H9 (cell line): ENCODE measurements at regions not wholly inside any gene's neighbourhood (a gene's known extent, or its start where the extent isn't known, plus 50 kb on each side); places are given as distances from the start of the nearest gene placed in this dataset.

Experiments
- DNase-seq: peaks from one replicate; pipeline ENCODE4 v3.0.0-alpha.2; 2017
- H2AFZ ChIP-seq: one replicate; pipeline ENCODE4 v1.6.1; 2013; ENCODE audit warnings: mild to moderate bottlenecking, low read length, control low read depth, moderate library complexity
- H2AK5ac ChIP-seq: 2 replicates; pipeline ENCODE4 v1.6.1; 2013; ENCODE audit warnings: low read length, control low read depth, mixed read lengths; ENCODE audit not compliant: insufficient read length
- H2BK120ac ChIP-seq: one replicate; pipeline ENCODE4 v1.6.1; 2013; ENCODE audit warnings: low read depth, mild to moderate bottlenecking, low read length, control low read depth, inconsistent platforms; ENCODE audit not compliant: poor library complexity, severe bottlenecking
- H2BK12ac ChIP-seq: 2 replicates; pipeline ENCODE4 v1.6.1; 2013; ENCODE audit warnings: low read length, control low read depth, mixed read lengths, low read depth; ENCODE audit not compliant: insufficient read length
- H2BK15ac ChIP-seq: 2 replicates; pipeline ENCODE4 v1.6.1; 2013; ENCODE audit warnings: low read depth, low read length, control low read depth
- H2BK20ac ChIP-seq: one replicate; pipeline ENCODE4 v1.6.1; 2013; ENCODE audit warnings: low read depth, mild to moderate bottlenecking, low read length, control low read depth, inconsistent platforms; ENCODE audit not compliant: poor library complexity, severe bottlenecking
- H2BK5ac ChIP-seq: 2 replicates; pipeline ENCODE4 v1.6.1; 2013; ENCODE audit warnings: low read length, control low read depth, mixed read lengths; ENCODE audit not compliant: insufficient read length
- H3K14ac ChIP-seq: 2 replicates; pipeline ENCODE4 v1.6.1; 2013; ENCODE audit warnings: low read length, control low read depth; ENCODE audit not compliant: insufficient read depth
- H3K18ac ChIP-seq: 2 replicates; pipeline ENCODE4 v1.6.1; 2013; ENCODE audit warnings: low read depth, mild to moderate bottlenecking, mixed read lengths, low read length, control low read depth; ENCODE audit not compliant: insufficient read length
- H3K23ac ChIP-seq: 2 replicates; pipeline ENCODE4 v1.6.1; 2013; ENCODE audit warnings: low read length, control low read depth, mixed read lengths, low read depth; ENCODE audit not compliant: insufficient read length
- H3K23me2 ChIP-seq: 2 replicates; pipeline ENCODE4 v1.6.1; 2013; ENCODE audit warnings: low read depth, mild to moderate bottlenecking, mixed read lengths, low read length, control low read depth; ENCODE audit not compliant: insufficient read length, poor library complexity, severe bottlenecking
- H3K27ac ChIP-seq: 2 replicates; pipeline ENCODE4 v1.5.1; 2013; ENCODE audit warnings: low read length, control low read depth, mixed read lengths, low read depth; ENCODE audit not compliant: insufficient read length
- H3K27me3 ChIP-seq: 2 replicates; pipeline ENCODE4 v1.6.1; 2013; ENCODE audit warnings: low read length, control low read depth, inconsistent platforms; ENCODE audit not compliant: insufficient read depth
- H3K4ac ChIP-seq: 2 replicates; pipeline ENCODE4 v1.6.1; 2013; ENCODE audit warnings: low read depth, mild to moderate bottlenecking, control low read depth, inconsistent platforms, low read length, moderate library complexity
- H3K4me1 ChIP-seq: 2 replicates; pipeline ENCODE4 v1.6.1; 2013; ENCODE audit warnings: low read length, control low read depth, inconsistent platforms; ENCODE audit not compliant: insufficient read depth
- H3K4me2 ChIP-seq: 2 replicates; pipeline ENCODE4 v1.6.1; 2013; ENCODE audit warnings: low read length, control low read depth, mixed read lengths; ENCODE audit not compliant: insufficient read length, insufficient read depth
- H3K56ac ChIP-seq: 2 replicates; pipeline ENCODE4 v1.6.1; 2013; ENCODE audit warnings: low read depth, mild to moderate bottlenecking, mixed read lengths, low read length, control low read depth; ENCODE audit not compliant: insufficient read length
- H3K79me1 ChIP-seq: 2 replicates; pipeline ENCODE4 v1.6.1; 2013; ENCODE audit warnings: low read depth, mild to moderate bottlenecking, moderate library complexity, low read length, control low read depth, inconsistent platforms; ENCODE audit not compliant: insufficient read depth, poor library complexity, severe bottlenecking
- H3K79me2 ChIP-seq: 2 replicates; pipeline ENCODE4 v1.6.1; 2013; ENCODE audit warnings: low read length, control low read depth, inconsistent platforms; ENCODE audit not compliant: insufficient read depth
- H3K9ac ChIP-seq: 2 replicates; pipeline ENCODE4 v1.6.1; 2013; ENCODE audit warnings: low read length, control low read depth, mixed read lengths; ENCODE audit not compliant: insufficient read length; ENCODE audit errors: extremely low read depth
- H3K9me3 ChIP-seq: one replicate; pipeline ENCODE4 v1.6.1; 2013; ENCODE audit warnings: low read depth, low read length, inconsistent platforms; ENCODE audit not compliant: control insufficient read depth
- H3T11ph ChIP-seq: one replicate; pipeline ENCODE4 v1.6.1; 2013; ENCODE audit warnings: mild to moderate bottlenecking, low read length, control low read depth, inconsistent platforms
- H4K20me1 ChIP-seq: one replicate; pipeline ENCODE4 v1.6.1; 2013; ENCODE audit not compliant: control insufficient read depth, insufficient read length, insufficient read depth
- H4K5ac ChIP-seq: 2 replicates; pipeline ENCODE4 v1.6.1; 2013; ENCODE audit warnings: low read depth, mild to moderate bottlenecking, mixed read lengths, low read length, control low read depth; ENCODE audit not compliant: insufficient read length
- H4K8ac ChIP-seq: replicated peaks from 2 replicates; pipeline ENCODE4 v1.6.1; 2013; ENCODE audit warnings: low read length, control low read depth, mixed read lengths, low read depth; ENCODE audit not compliant: insufficient read length
- H4K91ac ChIP-seq: 2 replicates; pipeline ENCODE4 v1.6.1; 2013; ENCODE audit warnings: low read depth, mild to moderate bottlenecking, moderate library complexity, mixed read lengths, low read length, control low read depth; ENCODE audit not compliant: insufficient read length
- H3K27ac Mint-ChIP-seq, 3 experiments: 2 replicates in 2 of 3; 3 replicates in 1 of 3; pipeline ENCODE4 v1.8.0; 2020 to 2021; ENCODE audit warnings: mixed read lengths in 3 of 3, mild to moderate bottlenecking in 1 of 3, moderate library complexity in 1 of 3
- H3K27me3 Mint-ChIP-seq: 2 replicates; pipeline ENCODE4 v1.8.0; 2021; ENCODE audit warnings: low read depth, mild to moderate bottlenecking, moderate library complexity, mixed read lengths
- H3K36me3 Mint-ChIP-seq, 3 experiments: 2 replicates in 2 of 3; 3 replicates in 1 of 3; pipeline ENCODE4 v1.8.0; 2020 to 2021; ENCODE audit warnings: low read depth in 3 of 3, mixed read lengths in 3 of 3; ENCODE audit not compliant: insufficient read depth in 1 of 3
- H3K4me1 Mint-ChIP-seq, 2 experiments: 2 replicates each; pipeline ENCODE4 v1.8.0; 2020; ENCODE audit warnings: mixed read lengths in 2 of 2
- H3K4me3 Mint-ChIP-seq, 2 experiments: 2 replicates in 1 of 2; 3 replicates in 1 of 2; pipeline ENCODE4 v1.8.0; 2020 to 2021; ENCODE audit warnings: mild to moderate bottlenecking in 2 of 2, mixed read lengths in 2 of 2, moderate library complexity in 1 of 2
- H3K9me3 Mint-ChIP-seq, 2 experiments: 2 replicates in 1 of 2; 3 replicates in 1 of 2; pipeline ENCODE4 v1.8.0; 2020; ENCODE audit warnings: mild to moderate bottlenecking in 2 of 2, mixed read lengths in 2 of 2, moderate library complexity in 1 of 2
- CTCF ChIP-seq: fragments of 200-600 bp; sonication (generic); conservative IDR thresholded peaks from 3 replicates; pipeline ENCODE4 v1.8.0; 2021; ENCODE audit warnings: antibody characterized with exemption, mild to moderate bottlenecking
- WGBS: extraction: QIAGEN DNeasy Blood & Tissue Kit; methylation state at CpG from one replicate; pipeline ENCODE4 v1.1.7; 2013; ENCODE audit warnings: missing lambda C conversion rate, low lambda C conversion rate, mixed read lengths; ENCODE audit not compliant: insufficient read length; ENCODE audit errors: extremely low coverage; 5-methylcytosine and 5-hydroxymethylcytosine counted together

DNA sequence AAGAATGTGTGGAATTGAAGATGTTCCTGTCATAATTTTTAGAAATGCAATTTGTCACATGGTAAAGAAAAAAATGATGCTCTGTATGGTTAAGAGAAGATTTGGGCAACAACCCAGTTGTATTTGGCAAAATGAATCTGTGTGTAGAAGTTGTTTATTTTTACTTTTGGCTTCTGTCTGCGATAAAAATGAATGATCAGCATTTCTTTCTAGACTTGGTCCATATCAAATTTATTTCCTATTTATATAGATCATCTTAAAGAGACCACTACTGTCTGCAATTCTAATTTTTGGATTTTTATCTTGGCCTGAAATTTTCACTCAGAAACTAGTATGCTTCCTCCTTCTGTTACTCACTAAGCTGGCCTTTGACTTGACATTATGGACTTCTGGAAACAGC, 396.9 kb downstream of the FAM47A start:
- H3K23me2 ChIP-seq = no peaks in the 10 kb centered on the region
- H2BK5ac ChIP-seq = no peak overlapping the region
- no peak overlapping the region for H2BK120ac ChIP-seq
- no peak overlapping the region for H3K4me3 Mint-ChIP-seq
- H3K14ac ChIP-seq = no peak overlapping the region
- no peak overlapping the region for H2BK15ac ChIP-seq
- H3K4me2 ChIP-seq = no peak overlapping the region
- H3K9me3 Mint-ChIP-seq = peaks cover 20 to 51% of the 10 kb centered on the region in 2 experiments
- no peak overlapping the region for H2BK20ac ChIP-seq
- H3K18ac ChIP-seq = no peak overlapping the region
- H4K91ac ChIP-seq = no peak overlapping the region
- H3K27me3 Mint-ChIP-seq = no peaks in the 10 kb centered on the region; the same call in none of the 2 replicates
- no peaks in the 10 kb centered on the region for H3K4me1 ChIP-seq
- TF ChIP-seq CTCF = no peak
- H2BK12ac ChIP-seq = no peak overlapping the region
- no peak overlapping the region for H4K5ac ChIP-seq
- no peak overlapping the region for H4K8ac ChIP-seq
- no peaks in the 10 kb centered on the region; a peak in 1 of 7 replicates for H3K36me3 Mint-ChIP-seq
- H3K79me1 ChIP-seq = no peaks in the 10 kb centered on the region
- H3K4me1 Mint-ChIP-seq = peaks cover 8 to 9% of the 10 kb centered on the region in 2 experiments
- no peak overlapping the region for H2AFZ ChIP-seq
- H3K27ac ChIP-seq = no peak overlapping the region
- no peak overlapping the region for H3K23ac ChIP-seq
- H3K27ac Mint-ChIP-seq = no peak overlapping the region
- H3T11ph ChIP-seq = no peak overlapping the region
- no peak overlapping the region for H3K4ac ChIP-seq
- H3K79me2 ChIP-seq = no peaks in the 10 kb centered on the region
- no peaks in the 10 kb centered on the region for H4K20me1 ChIP-seq
- DNase-seq = no peak
- H3K27me3 ChIP-seq = no peaks in the 10 kb centered on the region
- no CpG with 5 or more reads among the region's 1 CpG for WGBS
- H3K9me3 ChIP-seq = no peaks in the 10 kb centered on the region
- H3K56ac ChIP-seq = no peak overlapping the region
- no peak overlapping the region for H2AK5ac ChIP-seq
- H3K9ac ChIP-seq = no peak overlapping the region
